K562 (cell line): ENCODE measurements at regions not wholly inside any gene's neighbourhood (a gene's known extent, or its start where the extent isn't known, plus 50 kb on each side); places are given as distances from the start of the nearest gene placed in this dataset.

Source experiments
- ETV6 ChIP-seq, 3 experiments: fragments of 150-350 bp in 1 of 3; sonication (generic) in 1 of 3; formaldehyde crosslinking in 1 of 3; IDR thresholded peaks; 2 replicates each; pipeline versions ENCODE4 v1.6.1 to v1.8.0; 2014 to 2022; ENCODE audit warnings: borderline replicate concordance in 2 of 3, low read depth in 2 of 3, antibody characterized with exemption in 1 of 3, low read length in 1 of 3, mild to moderate bottlenecking in 1 of 3, missing genetic modification reagents in 1 of 3
- MIER1 ChIP-seq: fragments of 450-650 bp; IDR thresholded peaks from 2 replicates; pipeline ENCODE4 v1.6.1; 2016; ENCODE audit warnings: antibody characterized with exemption, mild to moderate bottlenecking, low read depth
- PHB ChIP-seq: fragments of 250-450 bp; sonication (Bioruptor Pico); IDR thresholded peaks from 2 replicates; pipeline ENCODE4 v1.5.0; 2021
- PTRF ChIP-seq: fragments of 450-650 bp; IDR thresholded peaks from 2 replicates; pipeline ENCODE4 v1.6.1; 2016; ENCODE audit warnings: mild to moderate bottlenecking, missing genetic modification characterization, missing compliant biosample characterization
- SMAD4 ChIP-seq: fragments of 250-450 bp; sonication (Bioruptor Pico); conservative IDR thresholded peaks from 2 replicates; pipeline ENCODE4 v1.8.0; 2021; ENCODE audit warnings: inconsistent platforms, mild to moderate bottlenecking, moderate library complexity
- TFAM ChIP-seq: fragments of 250-450 bp; sonication (Bioruptor Pico); conservative IDR thresholded peaks from 2 replicates; pipeline ENCODE4 v1.5.0; 2021; ENCODE audit warnings: mild to moderate bottlenecking, moderate library complexity
- ZNF133 ChIP-seq: fragments of 250-450 bp; sonication (Bioruptor Pico); IDR thresholded peaks from 2 replicates; pipeline ENCODE4 v1.4.0; 2020; ENCODE audit warnings: mild to moderate bottlenecking
- ZNF263 ChIP-seq: sonication (generic); formaldehyde crosslinking; IDR thresholded peaks from 2 replicates; pipeline ENCODE4 v1.8.0; 2022; ENCODE audit warnings: mild to moderate bottlenecking, missing genetic modification reagents, borderline replicate concordance
- ZNF57 ChIP-seq: fragments of 450-650 bp; formaldehyde crosslinking; IDR thresholded peaks from 2 replicates; pipeline ENCODE4 v1.4.0; 2020; ENCODE audit warnings: mild to moderate bottlenecking, moderate library complexity
- TF ChIP-seq, protein P1 (sequence below): fragments of 450-650 bp; IDR thresholded peaks from one replicate; pipeline ENCODE4 v1.6.1; 2018; ENCODE audit warnings: mild to moderate bottlenecking, moderate library complexity; ENCODE audit not compliant: partially characterized antibody
- TF ChIP-seq, protein P2 (sequence below): fragments of 200-800 bp; sonication (Bioruptor generic); IDR thresholded peaks from 2 replicates; pipeline ENCODE4 v1.6.1; 2016; ENCODE audit warnings: missing genetic modification characterization, missing compliant biosample characterization
- TF ChIP-seq, protein P3 (sequence below): fragments of 250-450 bp; sonication (Bioruptor Pico); IDR thresholded peaks from 2 replicates; pipeline ENCODE4 v1.5.0; 2021; ENCODE audit warnings: mild to moderate bottlenecking, moderate library complexity
- TF ChIP-seq, protein P4 (sequence below): fragments of 450-650 bp; formaldehyde crosslinking; IDR thresholded peaks from 2 replicates; pipeline ENCODE4 v1.4.0; 2022; ENCODE audit warnings: missing genetic modification characterization

DNA sequence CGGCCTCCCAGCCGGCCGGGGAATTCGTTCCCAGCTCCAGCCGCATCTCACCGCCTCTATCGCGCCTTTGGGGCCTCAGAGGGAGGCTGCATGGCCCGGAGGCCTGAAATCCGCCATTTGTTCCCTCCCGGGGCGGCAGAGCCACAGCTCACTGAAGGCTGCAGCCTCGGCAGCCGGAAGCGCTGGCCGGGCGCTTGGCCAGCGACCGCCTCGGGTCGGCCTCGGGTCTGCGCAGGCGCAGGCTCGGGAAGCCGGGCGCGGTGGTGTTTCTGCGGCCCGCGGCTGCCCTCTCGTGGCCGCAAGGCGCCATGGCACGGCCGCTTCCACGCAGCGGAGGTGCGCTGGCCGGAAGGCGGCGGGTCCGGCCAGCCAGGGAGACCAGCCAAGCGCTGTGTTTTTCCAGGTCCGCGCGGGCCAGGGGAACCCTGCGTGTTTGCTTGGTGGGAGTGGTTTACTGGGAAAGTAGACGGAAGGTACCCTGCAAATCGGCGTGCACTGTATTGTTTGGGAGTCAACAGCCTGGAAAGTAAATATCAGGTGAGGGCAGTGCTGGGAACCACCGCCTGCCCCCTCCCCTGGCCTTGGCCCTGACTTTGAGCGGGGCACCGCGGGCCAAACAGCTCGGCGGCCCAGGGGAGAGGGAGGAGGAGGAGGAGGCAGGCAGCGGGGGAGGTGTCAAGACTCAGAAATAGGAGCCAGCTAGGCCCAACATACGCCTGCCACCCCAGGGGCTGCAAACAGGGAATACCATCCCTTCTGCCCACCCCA is 52.7 kb upstream of the CD34 start (continued):
- TF ChIP-seq, protein P1, sequence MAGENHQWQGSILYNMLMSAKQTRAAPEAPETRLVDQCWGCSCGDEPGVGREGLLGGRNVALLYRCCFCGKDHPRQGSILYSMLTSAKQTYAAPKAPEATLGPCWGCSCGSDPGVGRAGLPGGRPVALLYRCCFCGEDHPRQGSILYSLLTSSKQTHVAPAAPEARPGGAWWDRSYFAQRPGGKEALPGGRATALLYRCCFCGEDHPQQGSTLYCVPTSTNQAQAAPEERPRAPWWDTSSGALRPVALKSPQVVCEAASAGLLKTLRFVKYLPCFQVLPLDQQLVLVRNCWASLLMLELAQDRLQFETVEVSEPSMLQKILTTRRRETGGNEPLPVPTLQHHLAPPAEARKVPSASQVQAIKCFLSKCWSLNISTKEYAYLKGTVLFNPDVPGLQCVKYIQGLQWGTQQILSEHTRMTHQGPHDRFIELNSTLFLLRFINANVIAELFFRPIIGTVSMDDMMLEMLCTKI: no peak
- TF ChIP-seq, protein P2, sequence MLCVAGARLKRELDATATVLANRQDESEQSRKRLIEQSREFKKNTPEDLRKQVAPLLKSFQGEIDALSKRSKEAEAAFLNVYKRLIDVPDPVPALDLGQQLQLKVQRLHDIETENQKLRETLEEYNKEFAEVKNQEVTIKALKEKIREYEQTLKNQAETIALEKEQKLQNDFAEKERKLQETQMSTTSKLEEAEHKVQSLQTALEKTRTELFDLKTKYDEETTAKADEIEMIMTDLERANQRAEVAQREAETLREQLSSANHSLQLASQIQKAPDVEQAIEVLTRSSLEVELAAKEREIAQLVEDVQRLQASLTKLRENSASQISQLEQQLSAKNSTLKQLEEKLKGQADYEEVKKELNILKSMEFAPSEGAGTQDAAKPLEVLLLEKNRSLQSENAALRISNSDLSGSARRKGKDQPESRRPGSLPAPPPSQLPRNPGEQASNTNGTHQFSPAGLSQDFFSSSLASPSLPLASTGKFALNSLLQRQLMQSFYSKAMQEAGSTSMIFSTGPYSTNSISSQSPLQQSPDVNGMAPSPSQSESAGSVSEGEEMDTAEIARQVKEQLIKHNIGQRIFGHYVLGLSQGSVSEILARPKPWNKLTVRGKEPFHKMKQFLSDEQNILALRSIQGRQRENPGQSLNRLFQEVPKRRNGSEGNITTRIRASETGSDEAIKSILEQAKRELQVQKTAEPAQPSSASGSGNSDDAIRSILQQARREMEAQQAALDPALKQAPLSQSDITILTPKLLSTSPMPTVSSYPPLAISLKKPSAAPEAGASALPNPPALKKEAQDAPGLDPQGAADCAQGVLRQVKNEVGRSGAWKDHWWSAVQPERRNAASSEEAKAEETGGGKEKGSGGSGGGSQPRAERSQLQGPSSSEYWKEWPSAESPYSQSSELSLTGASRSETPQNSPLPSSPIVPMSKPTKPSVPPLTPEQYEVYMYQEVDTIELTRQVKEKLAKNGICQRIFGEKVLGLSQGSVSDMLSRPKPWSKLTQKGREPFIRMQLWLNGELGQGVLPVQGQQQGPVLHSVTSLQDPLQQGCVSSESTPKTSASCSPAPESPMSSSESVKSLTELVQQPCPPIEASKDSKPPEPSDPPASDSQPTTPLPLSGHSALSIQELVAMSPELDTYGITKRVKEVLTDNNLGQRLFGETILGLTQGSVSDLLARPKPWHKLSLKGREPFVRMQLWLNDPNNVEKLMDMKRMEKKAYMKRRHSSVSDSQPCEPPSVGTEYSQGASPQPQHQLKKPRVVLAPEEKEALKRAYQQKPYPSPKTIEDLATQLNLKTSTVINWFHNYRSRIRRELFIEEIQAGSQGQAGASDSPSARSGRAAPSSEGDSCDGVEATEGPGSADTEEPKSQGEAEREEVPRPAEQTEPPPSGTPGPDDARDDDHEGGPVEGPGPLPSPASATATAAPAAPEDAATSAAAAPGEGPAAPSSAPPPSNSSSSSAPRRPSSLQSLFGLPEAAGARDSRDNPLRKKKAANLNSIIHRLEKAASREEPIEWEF (CRISPR knock-in tag): no peak
- TF ChIP-seq, protein P3, sequence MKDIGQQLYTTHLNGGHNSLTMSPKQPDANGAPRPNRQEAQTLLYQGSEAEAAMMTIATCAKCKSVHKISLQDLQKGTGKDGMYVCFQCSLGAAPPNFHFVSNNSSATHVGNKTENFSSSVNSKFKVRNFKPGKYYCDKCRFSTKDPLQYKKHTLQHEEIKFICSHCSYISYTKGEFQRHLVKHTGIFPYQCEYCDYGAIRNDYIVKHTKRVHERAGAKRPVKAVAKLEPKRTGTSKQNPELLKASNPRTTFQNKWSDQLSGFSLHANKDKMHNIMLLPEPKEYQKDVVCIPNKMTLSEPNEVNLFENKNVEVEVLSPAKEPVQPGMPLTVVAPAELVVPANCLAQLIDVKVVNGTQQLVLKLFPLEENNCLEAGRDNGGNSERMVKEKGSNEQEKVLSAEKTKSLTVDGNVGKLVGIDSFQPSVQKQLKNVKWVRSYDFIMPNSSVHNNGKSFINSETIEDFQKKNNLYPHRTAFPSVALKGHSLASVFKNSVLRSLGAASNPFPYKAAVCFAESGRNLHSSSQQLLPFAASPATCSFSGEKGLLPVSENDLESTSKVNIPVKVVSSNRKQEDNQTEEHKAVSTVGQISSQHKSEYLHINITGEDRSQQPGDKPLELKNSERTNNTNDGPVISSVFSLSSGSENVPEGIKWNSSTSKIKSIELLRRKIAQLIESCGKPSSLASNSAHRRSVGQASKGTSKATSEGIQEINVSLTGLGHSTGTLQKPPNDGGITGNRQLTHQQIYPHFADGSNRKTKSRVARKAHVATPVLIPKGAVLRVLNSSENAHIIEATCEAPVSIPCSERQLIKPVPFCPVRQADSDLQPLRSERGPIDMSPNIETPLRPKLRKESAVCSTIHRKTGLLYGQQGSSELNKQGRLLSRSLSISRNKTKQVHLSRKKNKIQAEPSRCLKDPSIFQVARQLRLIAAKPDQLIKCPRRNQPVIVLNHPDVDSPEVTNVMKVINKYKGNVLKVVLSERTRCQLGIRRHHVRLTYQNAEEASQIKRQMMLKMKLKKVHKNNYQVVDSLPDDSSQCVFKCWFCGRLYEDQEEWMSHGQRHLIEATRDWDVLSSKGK (CRISPR knock-in tag): no peak
- no peak for TF ChIP-seq PTRF
- peak; percentile 68; the same call in 1 of the 2 replicates for TF ChIP-seq SMAD4 (CRISPR knock-in tag)
- no peak for TF ChIP-seq ZNF57 (CRISPR knock-in tag)
- TF ChIP-seq, protein P4, sequence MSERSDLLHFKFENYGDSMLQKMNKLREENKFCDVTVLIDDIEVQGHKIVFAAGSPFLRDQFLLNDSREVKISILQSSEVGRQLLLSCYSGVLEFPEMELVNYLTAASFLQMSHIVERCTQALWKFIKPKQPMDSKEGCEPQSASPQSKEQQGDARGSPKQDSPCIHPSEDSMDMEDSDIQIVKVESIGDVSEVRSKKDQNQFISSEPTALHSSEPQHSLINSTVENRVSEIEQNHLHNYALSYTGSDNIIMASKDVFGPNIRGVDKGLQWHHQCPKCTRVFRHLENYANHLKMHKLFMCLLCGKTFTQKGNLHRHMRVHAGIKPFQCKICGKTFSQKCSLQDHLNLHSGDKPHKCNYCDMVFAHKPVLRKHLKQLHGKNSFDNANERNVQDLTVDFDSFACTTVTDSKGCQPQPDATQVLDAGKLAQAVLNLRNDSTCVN (CRISPR knock-in tag): no peak
- TF ChIP-seq PHB (CRISPR knock-in tag): no peak
- TF ChIP-seq MIER1: no peak
- TF ChIP-seq ETV6 (IDR thresholded peaks at IDR 0.05; ENCODE audit: borderline replicate concordance in 1 of 2, low read depth in 2 of 2, low read length in 1 of 2): 0 out of 4 replicates have a peak, but pooled peaks of 1 of the 2 experiments have one; percentile 3
- TF ChIP-seq ETV6 (CRISPR knock-in tag; IDR thresholded peaks at IDR 0.05; ENCODE audit: borderline replicate concordance): peak; percentile 80; the same call in 1 of the 2 replicates
- TF ChIP-seq TFAM (CRISPR knock-in tag): no peak
- no peak for TF ChIP-seq ZNF133
- TF ChIP-seq ZNF263 (CRISPR knock-in tag): peak; percentile 55; the same call in 1 of the 2 replicates
